IMR-90 (cell line): ENCODE measurements at regions not wholly inside any gene's neighbourhood (a gene's known extent, or its start where the extent isn't known, plus 50 kb on each side); places are given as distances from the start of the nearest gene placed in this dataset.

Source experiments
- ATAC-seq: fragments of 200-7000 bp; cut with Tn5 transposase; 2 replicates; pipeline ENCODE4 v1.9.1; 2020; ENCODE audit warnings: low read depth, mild to moderate bottlenecking, moderate library complexity
- BruUV-seq: library from RNA; stranded (reverse); fragments of 400-500 nt; replicated peaks from 2 replicates; lab custom pipeline; 2021; lab: Mats Ljungman, UMichigan
- CTCF ChIA-PET: fragments of 300-600 bp; formaldehyde crosslinking; extraction: SDS; loops from one replicate; lab custom pipeline; 2021; ENCODE audit warnings: antibody characterized with exemption; lab: Yijun Ruan, JAX
- POLR2A ChIA-PET: fragments of 300-600 bp; sonication (Branson Sonifier 250); formaldehyde crosslinking; loops from one replicate; lab custom pipeline; 2022; ENCODE audit warnings: antibody characterized with exemption; ENCODE audit not compliant: unreplicated experiment; lab: Charles Lee
- DNase-seq: peaks from one replicate; pipeline ENCODE4 v3.0.0; 2013
- H2AFZ ChIP-seq: replicated peaks from 2 replicates; pipeline ENCODE3; 2013; ENCODE audit warnings: low read length, mild to moderate bottlenecking; ENCODE audit not compliant: poor library complexity
- H2AK5ac ChIP-seq: 2 replicates; pipeline ENCODE4 v1.6.1; 2013; ENCODE audit warnings: low read depth, low read length, inconsistent platforms
- H2AK9ac ChIP-seq: replicated peaks from 2 replicates; pipeline ENCODE3; 2013; ENCODE audit warnings: mild to moderate bottlenecking, low read depth, low read length, moderate library complexity; ENCODE audit not compliant: poor library complexity
- H2BK120ac ChIP-seq: 2 replicates; pipeline ENCODE4 v1.6.1; 2013; ENCODE audit warnings: low read depth, low read length, inconsistent platforms
- H2BK15ac ChIP-seq: 3 replicates; pipeline ENCODE4 v1.6.1; 2013; ENCODE audit warnings: low read depth, low read length, inconsistent platforms
- H2BK20ac ChIP-seq: 2 replicates; pipeline ENCODE4 v1.6.1; 2013; ENCODE audit warnings: low read depth, mild to moderate bottlenecking, inconsistent platforms, low read length, moderate library complexity
- H2BK5ac ChIP-seq: 2 replicates; pipeline ENCODE4 v1.6.1; 2013; ENCODE audit warnings: mild to moderate bottlenecking, low read depth, low read length, inconsistent platforms; ENCODE audit not compliant: poor library complexity, severe bottlenecking
- H3K14ac ChIP-seq: replicated peaks from 2 replicates; pipeline ENCODE4 v1.6.1; 2013; ENCODE audit warnings: low read depth, low read length, inconsistent platforms
- H3K18ac ChIP-seq: 2 replicates; pipeline ENCODE4 v1.6.1; 2013; ENCODE audit warnings: low read depth, low read length, control low read depth
- H3K23ac ChIP-seq: 2 replicates; pipeline ENCODE4 v1.6.1; 2013; ENCODE audit warnings: low read depth, low read length, inconsistent platforms
- H3K27ac ChIP-seq: 2 replicates; pipeline ENCODE4 v1.5.1; 2013; ENCODE audit warnings: mild to moderate bottlenecking, control low read depth, low read length; ENCODE audit not compliant: insufficient read depth
- H3K27me3 ChIP-seq: 2 replicates; pipeline ENCODE4 v1.6.1; 2013; ENCODE audit warnings: low read length; ENCODE audit not compliant: control insufficient read depth, insufficient read depth
- H3K36me3 ChIP-seq: 2 replicates; pipeline ENCODE4 v1.6.1; 2013; ENCODE audit warnings: low read length, mixed read lengths; ENCODE audit not compliant: control insufficient read depth, insufficient read depth
- H3K4ac ChIP-seq: 2 replicates; pipeline ENCODE4 v1.6.1; 2013; ENCODE audit warnings: low read depth, low read length, inconsistent platforms
- H3K4me1 ChIP-seq: 2 replicates; pipeline ENCODE4 v1.6.1; 2013; ENCODE audit warnings: low read length, mixed read lengths; ENCODE audit not compliant: control insufficient read depth, insufficient read depth
- H3K4me2 ChIP-seq: 2 replicates; pipeline ENCODE4 v1.6.1; 2013; ENCODE audit warnings: low read depth, mild to moderate bottlenecking, control low read depth, low read length, moderate library complexity
- H3K4me3 ChIP-seq: 2 replicates; pipeline ENCODE4 v1.5.1; 2013; ENCODE audit warnings: low read depth, mild to moderate bottlenecking, control low read depth, low read length, moderate library complexity; ENCODE audit not compliant: insufficient read depth
- H3K56ac ChIP-seq: 2 replicates; pipeline ENCODE4 v1.6.1; 2013; ENCODE audit warnings: low read length, inconsistent platforms; ENCODE audit not compliant: insufficient read depth; ENCODE audit errors: extremely low read depth
- H3K79me1 ChIP-seq, 2 experiments: 2 replicates each; pipeline ENCODE4 v1.6.1; 2013; ENCODE audit warnings: low read length in 2 of 2, inconsistent platforms in 1 of 2, low read depth in 1 of 2
- H3K9ac ChIP-seq: 2 replicates; pipeline ENCODE4 v1.6.1; 2013; ENCODE audit warnings: low read depth, low read length, control low read depth
- H3K9me1 ChIP-seq: 2 replicates; pipeline ENCODE4 v1.6.1; 2013; ENCODE audit warnings: low read length, inconsistent platforms; ENCODE audit not compliant: insufficient read depth
- H3K9me3 ChIP-seq: 2 replicates; pipeline ENCODE4 v1.6.1; 2013; ENCODE audit warnings: low read length; ENCODE audit not compliant: control insufficient read depth, insufficient read depth
- H4K20me1 ChIP-seq: 2 replicates; pipeline ENCODE4 v1.6.1; 2013; ENCODE audit warnings: low read length, inconsistent platforms; ENCODE audit not compliant: insufficient read depth
- H4K5ac ChIP-seq: 2 replicates; pipeline ENCODE4 v1.6.1; 2013; ENCODE audit warnings: mild to moderate bottlenecking, low read depth, low read length, control low read depth
- H4K8ac ChIP-seq, 2 experiments: 2 replicates each; pipeline ENCODE4 v1.6.1; 2013; ENCODE audit warnings: low read depth in 2 of 2, low read length in 2 of 2, control low read depth in 1 of 2, inconsistent platforms in 1 of 2
- H4K91ac ChIP-seq: 2 replicates; pipeline ENCODE4 v1.6.1; 2013; ENCODE audit warnings: low read depth, low read length, inconsistent platforms; ENCODE audit not compliant: insufficient read depth
- CEBPB ChIP-seq: IDR thresholded peaks from 2 replicates; pipeline ENCODE4 v1.6.1; 2012; ENCODE audit warnings: low read depth, low read length, improper control_type of control experiment
- CHD1 ChIP-seq: IDR thresholded peaks from 2 replicates; pipeline ENCODE4 v1.6.1; 2012; ENCODE audit warnings: low read depth, low read length, improper control_type of control experiment
- CTCF ChIP-seq: conservative IDR thresholded peaks from 2 replicates; pipeline ENCODE4 v1.5.1; 2012; ENCODE audit warnings: mild to moderate bottlenecking, low read depth, low read length, improper control_type of control experiment
- ELK1 ChIP-seq: fragments of 150-350 bp; IDR thresholded peaks from 2 replicates; pipeline ENCODE4 v1.6.1; 2016; ENCODE audit warnings: low read depth, mild to moderate bottlenecking, low read length, moderate library complexity, borderline replicate concordance
- FOS ChIP-seq: fragments of 150-350 bp; IDR thresholded peaks from 2 replicates; pipeline ENCODE4 v1.6.1; 2016; ENCODE audit warnings: low read depth, low read length
- MAZ ChIP-seq: IDR thresholded peaks from 2 replicates; pipeline ENCODE4 v1.6.1; 2012; ENCODE audit warnings: low read depth, mild to moderate bottlenecking, low read length, improper control_type of control experiment, moderate library complexity, borderline replicate concordance
- MXI1 ChIP-seq: IDR thresholded peaks from 2 replicates; pipeline ENCODE4 v1.6.1; 2012; ENCODE audit warnings: low read depth, mild to moderate bottlenecking, low read length, moderate library complexity, borderline replicate concordance
- NFE2L2 ChIP-seq: fragments of 150-350 bp; IDR thresholded peaks from 2 replicates; pipeline ENCODE4 v1.6.1; 2016; ENCODE audit warnings: low read depth, mild to moderate bottlenecking, low read length
- POLR2A ChIP-seq: IDR thresholded peaks from 2 replicates; pipeline ENCODE4 v1.6.1; 2012; ENCODE audit warnings: mild to moderate bottlenecking, low read depth, low read length
- RAD21 ChIP-seq: IDR thresholded peaks from 2 replicates; pipeline ENCODE4 v1.6.1; 2012; ENCODE audit warnings: low read length, improper control_type of control experiment
- RCOR1 ChIP-seq: IDR thresholded peaks from 2 replicates; pipeline ENCODE4 v1.6.1; 2012; ENCODE audit warnings: mild to moderate bottlenecking, low read length, improper control_type of control experiment; ENCODE audit not compliant: insufficient replicate concordance
- RFX5 ChIP-seq: IDR thresholded peaks from 2 replicates; pipeline ENCODE4 v1.8.0; 2012; ENCODE audit warnings: low read depth, mild to moderate bottlenecking, low read length, moderate library complexity
- SMC3 ChIP-seq: fragments of 150-350 bp; IDR thresholded peaks from 2 replicates; pipeline ENCODE4 v1.6.1; 2016; ENCODE audit warnings: low read depth, mild to moderate bottlenecking, antibody characterized with exemption, low read length, moderate library complexity
- WGBS, 2 experiments: methylation state at CpG; one replicate each; pipeline versions ENCODE4 v1.1.5 to v1.1.7; 2013; ENCODE audit warnings: missing lambda C conversion rate in 2 of 2; ENCODE audit not compliant: insufficient read length in 1 of 2; ENCODE audit errors: extremely low coverage in 2 of 2; 5-methylcytosine and 5-hydroxymethylcytosine counted together
- dilution Hi-C: fragments of 300-500 bp; cut with HindIII; formaldehyde crosslinking; loops from one replicate; pipeline ENCODE4 v1.14.3; 2018; ENCODE audit warnings: low sequenced_read_pairs; ENCODE audit not compliant: unreplicated experiment
- in situ Hi-C: fragments of 300-500 bp; cut with MboI; formaldehyde crosslinking; loops from 3 replicates; pipeline ENCODE4 v1.14.3; 2019; ENCODE audit warnings: low sequenced_read_pairs, inconsistent platforms, mixed read lengths
- intact Hi-C: fragments of 100-400 bp; cut with micrococcal nuclease; formaldehyde crosslinking; loops from 2 replicates; pipeline ENCODE4 v1.10.0; 2022

GRCh38 chr11:11057472-11057854 lies 199.6 kb upstream of the ZBED5 start:
- no peak overlapping the region for H2AK9ac ChIP-seq
- H3K4me1 ChIP-seq = no peaks in the 10 kb centered on the region
- no peak overlapping the region for H3K4me3 ChIP-seq
- H2BK5ac ChIP-seq = no peak overlapping the region
- intact Hi-C loops = no loop called here
- H4K5ac ChIP-seq = no peak overlapping the region
- no peaks in the 10 kb centered on the region for H3K36me3 ChIP-seq
- H3K14ac ChIP-seq = no peak overlapping the region
- dilution Hi-C loops = no loop called here
- H2AK5ac ChIP-seq = no peak overlapping the region
- TF ChIP-seq POLR2A (no peak), CEBPB (no peak), RFX5 (no peak), CTCF (no peak), RAD21 (no peak), CHD1 (no peak), ELK1 (no peak), MAZ (no peak), NFE2L2 (no peak), MXI1 (no peak), RCOR1 (no peak), FOS (no peak), SMC3 (no peak)
- no peaks in the 10 kb centered on the region for H3K79me1 ChIP-seq
- H3K9me1 ChIP-seq = no peaks in the 10 kb centered on the region
- no peak for DNase-seq
- no peak overlapping the region for H3K4ac ChIP-seq
- H4K20me1 ChIP-seq = no peaks in the 10 kb centered on the region
- H3K9me3 ChIP-seq = peaks cover 3% of the 10 kb centered on the region; the same call in 1 of the 2 replicates
- ATAC-seq = no peak
- no peak overlapping the region for H4K91ac ChIP-seq
- no peak overlapping the region for H3K9ac ChIP-seq
- no peak overlapping the region for H2BK120ac ChIP-seq
- H4K8ac ChIP-seq = no peak overlapping the region
- ChIA-PET CTCF (interaction anchor here (0.9 to 1.4 kb wide), 3 partner anchors 9 to 21 kb away, joined by 3 read pairs; no protein-coding TSS in a partner anchor), POLR2A (no interaction called here)
- no TSS peak for BruUV-seq
- in situ Hi-C loops = no loop called here
- H2BK15ac ChIP-seq = no peak overlapping the region
- H3K56ac ChIP-seq = no peak overlapping the region
- no peak overlapping the region for H2AFZ ChIP-seq
- no peak overlapping the region for H3K23ac ChIP-seq
- 17% methylated on average over 1 of the region's 2 CpGs; no CpG with 5 or more reads in 1 of the 2 experiments for WGBS, 2 experiments
- H2BK20ac ChIP-seq = no peak overlapping the region
- H3K27me3 ChIP-seq = peaks cover 15% of the 10 kb centered on the region
- H3K18ac ChIP-seq = no peak overlapping the region
- no peak overlapping the region for H3K4me2 ChIP-seq
- no peak overlapping the region for H3K27ac ChIP-seq
